ENCODE measurements at regions not wholly inside any gene's neighbourhood (a gene's known extent, or its start where the extent isn't known, plus 50 kb on each side); places are given as distances from the start of the nearest gene placed in this dataset.

DNA sequence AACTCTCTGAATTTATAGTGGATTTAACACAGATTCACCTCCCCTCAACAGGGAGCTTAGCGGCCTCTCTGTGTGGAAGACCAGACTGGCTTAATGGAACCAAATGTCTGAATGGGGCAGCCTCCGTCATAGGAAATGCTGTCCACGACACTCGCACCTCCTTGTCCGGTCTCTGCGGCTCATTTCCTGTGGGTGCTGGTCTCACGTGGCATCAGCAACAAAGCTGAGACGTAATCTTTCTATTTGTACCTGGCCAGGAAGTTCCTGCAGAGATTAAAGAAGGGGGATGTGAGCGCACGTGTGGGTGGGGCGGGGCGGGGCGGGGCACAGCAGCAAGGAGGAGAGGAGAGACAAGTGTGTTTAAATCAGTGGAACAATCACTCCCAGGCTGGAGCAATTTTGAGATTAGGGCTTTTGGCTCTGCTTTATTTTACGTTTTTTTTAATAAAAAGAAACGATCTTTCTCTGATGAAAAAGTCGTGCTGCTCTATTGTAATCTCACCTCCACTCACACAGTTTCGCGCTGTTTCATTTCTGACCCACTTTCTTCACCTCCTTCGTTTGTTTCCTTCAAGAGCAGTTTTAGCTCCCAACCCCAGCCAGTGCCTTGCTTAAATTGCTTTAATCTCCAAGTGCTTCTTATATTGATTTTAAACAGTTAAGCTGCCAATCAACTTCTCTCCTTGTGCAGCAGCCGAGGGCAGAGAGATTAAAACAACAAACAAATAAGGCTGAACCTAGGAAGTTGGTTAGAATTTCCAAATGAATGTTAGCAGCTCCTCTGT lies 132.2 kb upstream of the ASTN2 start:
- DNase-seq, result peak; percentile 6

DNA sequence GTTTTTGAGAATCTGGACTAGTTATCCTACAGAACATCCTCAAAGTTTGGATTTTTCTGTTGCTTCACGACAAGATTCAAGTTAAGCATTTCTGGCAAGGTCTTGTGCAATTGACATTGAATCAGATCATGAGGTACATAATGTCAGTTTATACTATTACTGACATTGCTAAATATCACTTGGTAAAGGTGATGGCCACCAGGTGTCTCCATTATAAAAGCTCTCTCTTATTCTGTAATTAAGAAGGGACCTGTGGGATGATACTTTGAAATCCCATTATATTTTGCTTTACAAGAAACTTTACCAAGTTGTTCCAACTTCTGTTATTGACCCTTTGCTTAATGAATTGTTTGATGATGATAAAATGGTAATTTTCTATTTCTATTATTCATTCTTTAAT lies 131.0 kb upstream of the ASTN2 start:
- DNase-seq, result no peak

DNA sequence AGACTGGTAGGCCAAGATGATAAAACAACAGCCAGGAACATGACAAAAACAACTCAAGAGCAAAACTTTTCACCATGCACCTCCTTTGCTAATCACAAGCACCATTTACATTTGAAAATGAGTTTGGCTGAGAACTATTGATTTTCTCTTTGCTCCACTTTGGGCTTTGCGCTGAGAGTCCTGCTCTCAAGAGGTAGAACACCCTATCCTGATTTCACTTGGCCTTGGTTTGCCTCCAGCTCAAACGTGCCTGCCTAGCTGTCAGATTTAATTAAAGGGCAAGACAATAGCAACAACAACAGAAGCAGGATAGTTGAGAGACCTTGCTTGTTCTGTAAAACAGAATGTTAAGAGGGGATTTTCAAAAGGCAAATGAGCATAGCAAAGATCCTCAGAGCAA lies 128.2 kb upstream of the ASTN2 start:
- DNase-seq, result no peak

DNA sequence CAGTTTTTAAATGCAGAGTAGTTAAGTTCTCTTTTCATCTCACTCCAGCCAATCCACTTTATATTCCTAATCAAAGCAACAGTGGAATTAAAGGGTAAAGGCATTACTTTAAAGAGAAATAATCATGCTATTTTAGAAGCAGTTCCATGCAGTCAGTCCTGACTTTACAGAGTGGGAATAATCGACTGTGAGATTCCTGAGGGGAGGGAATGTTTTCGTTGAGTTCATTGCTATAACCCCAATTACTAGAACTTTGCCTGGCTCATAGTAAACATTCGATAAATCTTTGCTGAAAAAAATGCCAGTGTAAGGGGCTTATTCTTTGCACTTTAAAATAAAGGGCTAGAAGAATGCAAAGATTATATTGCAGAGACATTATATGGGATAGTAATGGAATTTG lies 127.2 kb upstream of the ASTN2 start:
- no peak for DNase-seq

DNA sequence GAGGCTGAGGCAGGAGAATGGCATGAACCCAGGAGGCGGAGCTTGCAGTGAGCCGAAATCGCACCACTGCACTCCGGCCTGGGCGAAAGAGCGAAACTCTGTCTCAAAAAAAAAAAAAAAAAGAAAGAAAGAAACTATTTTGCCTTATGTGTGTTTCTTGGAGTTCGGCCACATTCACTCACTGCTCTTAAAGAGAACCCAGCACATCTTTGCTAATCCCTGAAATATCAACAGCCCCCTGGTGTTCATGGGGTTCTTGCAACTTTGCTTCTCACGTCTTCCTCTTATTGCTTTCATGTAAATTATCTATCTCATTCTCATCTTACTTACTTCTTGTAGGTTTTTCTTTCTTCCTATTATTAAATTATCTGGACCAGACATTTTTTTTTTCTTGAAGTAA lies 126.3 kb upstream of the ASTN2 start:
- no peak for DNase-seq

DNA sequence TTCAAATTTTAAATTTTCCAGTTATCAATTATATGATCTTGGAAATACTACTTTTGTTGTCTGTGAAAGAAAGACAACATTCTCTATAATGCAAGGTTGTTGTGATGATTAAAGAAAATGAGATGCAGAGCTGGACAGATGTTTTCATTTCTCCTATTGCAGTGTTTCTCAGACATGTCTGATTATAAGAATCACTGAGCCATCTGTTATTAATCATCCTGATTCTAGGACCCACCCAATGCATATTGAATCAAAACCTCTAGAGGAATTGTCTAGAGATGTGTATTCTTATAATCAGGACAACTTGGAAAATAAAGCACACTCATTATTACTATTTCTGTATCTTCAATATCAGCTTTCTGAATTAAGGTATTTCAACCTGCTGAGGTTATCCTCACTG lies 121.1 kb upstream of the ASTN2 start:
- DNase-seq, result no peak

DNA sequence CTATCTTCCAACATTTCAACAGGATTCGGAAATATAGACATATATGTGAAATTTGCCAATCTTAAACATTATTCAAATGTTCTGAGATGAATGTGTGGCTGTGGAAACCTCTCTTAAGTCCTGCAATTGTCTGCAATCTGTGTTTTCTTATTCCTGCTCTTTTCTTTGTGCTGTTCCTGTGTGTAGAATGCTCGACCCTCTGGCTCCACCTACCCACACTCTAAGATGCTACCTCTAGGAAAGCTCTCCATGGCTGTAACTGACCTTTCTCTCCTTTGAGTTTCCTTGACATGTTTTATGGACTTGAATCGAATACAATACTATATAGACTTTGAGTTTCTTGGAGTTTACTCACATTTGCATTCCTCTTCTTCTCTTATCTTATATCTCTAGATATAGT lies 120.6 kb upstream of the ASTN2 start:
- DNase-seq, result no peak

DNA sequence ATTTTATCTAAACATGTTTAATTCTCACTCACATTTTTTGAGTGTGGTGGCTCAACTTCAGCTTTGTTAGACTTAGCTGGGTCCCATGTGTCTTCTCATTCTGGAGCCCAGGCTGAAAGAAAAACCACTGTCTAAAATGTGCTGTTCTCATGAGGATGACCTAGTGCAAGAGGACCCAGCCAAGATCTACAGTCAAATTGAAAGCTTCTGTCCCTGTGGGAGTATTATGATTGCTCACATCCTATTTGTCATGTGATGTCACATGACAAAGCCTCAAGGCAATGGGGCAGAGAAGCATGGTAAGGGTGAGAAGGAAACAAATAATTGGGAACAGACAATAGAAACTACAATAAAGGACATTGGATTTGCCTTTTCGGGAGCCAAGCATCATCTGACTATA lies 113.4 kb upstream of the ASTN2 start:
- no peak for DNase-seq

DNA sequence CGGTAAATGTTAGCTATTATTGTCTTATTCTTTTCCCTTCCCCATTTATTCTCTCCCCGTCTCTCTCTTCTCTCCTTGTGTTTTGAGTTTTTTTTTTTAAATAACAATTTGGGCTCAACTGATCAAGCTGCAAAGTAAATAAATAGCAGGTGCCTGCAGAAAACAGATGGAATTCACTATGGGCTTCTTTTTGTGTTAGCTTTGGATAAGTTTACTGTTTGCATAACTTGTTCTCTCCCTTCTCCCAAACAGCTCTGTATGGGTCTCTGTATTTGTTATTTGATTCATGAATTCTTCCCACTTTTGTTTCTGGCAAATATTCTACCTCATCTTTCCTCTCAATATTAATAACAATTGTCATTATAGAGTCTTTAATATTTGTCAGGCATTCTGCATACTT lies 111.8 kb upstream of the ASTN2 start:
- DNase-seq, result no peak

DNA sequence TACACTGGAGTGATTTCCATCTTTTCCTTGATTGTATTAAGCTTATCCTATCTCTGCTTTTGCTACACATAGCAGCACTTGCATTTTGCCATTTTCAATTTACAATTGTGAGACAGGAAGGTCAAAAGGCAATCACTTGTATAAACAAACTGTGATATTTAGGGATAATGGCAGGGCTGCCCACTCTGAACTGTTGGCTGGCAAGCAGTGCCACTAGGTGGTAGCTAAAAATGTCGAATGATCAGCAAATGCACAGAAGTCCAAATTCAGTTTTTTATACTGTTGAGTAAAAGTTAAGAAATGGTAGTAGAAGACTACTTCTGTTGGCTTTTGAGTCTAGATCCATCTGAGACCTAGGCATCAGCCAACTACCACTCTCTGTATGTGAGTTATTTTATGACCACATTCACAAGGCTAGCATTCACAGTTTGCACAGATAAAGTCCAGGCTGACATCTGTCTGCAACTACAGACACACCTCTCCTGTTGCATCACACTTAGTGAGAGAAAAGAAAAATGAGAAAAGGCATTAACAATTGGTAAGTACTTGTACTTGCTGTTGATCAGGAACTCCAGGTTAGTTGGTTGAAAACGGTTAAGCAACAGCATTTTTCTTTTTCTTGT lies 108.8 kb upstream of the ASTN2 start:
- no peak for DNase-seq

DNA sequence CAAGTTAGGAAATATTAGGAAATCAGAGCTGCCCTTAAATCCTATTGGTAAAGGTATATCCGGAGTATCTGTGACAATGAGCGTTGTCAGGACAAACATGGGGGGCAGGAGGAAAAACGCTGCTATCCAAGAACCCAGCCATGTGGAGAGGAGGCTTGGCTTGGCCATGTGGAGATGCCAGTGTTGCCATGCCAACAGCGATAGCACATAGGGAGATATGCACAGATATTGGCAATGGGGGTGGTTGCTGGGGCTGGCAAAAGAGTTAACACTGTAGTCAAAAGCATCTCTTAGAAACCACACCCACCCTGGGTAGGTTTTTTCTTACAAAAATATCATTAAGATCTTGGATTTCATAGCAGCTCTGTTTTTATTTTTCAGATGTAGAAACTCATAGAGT lies 106.4 kb upstream of the ASTN2 start:
- no peak for DNase-seq

DNA sequence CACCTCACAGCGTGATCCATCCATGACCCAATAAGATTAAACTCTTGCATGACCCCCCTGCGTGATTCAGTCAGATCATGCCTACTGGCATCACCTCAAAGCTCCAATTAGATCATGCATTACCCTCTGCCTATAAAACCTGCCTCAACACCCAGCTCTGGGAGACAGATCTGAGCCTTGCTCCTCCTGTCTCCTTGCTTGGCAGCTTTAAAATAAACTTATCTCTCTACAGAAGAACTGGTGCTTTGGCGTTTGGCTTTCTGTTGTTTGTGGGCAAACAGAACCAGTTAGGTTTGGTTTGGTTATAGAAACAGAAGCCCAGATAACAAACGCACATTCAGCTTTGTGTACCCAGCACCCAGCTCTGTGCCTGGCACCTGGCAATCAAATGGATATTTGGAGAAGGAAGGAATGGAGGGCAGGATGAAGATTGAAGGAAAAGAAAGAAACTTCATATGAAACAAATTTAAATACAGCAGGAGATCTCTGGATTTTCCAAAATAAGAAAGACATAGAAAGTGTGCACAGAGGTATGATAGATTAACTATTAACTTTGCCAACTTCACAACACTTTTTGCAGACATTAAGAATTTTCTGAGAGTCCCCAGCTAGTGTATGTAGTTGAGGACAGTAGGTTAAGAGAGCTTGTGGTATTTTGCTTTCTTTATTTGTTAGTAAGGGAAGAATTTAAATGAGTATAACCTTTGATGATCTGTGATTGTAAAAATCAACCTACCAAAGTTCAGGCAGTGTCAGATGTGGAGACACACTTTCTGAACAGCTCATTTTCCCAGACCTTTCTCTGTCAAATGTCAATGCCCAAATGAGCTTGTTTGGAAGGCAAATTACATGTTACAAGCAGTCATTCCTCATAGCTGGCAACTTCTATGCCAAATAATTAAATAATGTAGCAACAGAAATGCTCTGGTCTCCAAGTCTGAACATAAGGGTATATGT lies 102.1 kb upstream of the ASTN2 start:
- no peak for DNase-seq

DNA sequence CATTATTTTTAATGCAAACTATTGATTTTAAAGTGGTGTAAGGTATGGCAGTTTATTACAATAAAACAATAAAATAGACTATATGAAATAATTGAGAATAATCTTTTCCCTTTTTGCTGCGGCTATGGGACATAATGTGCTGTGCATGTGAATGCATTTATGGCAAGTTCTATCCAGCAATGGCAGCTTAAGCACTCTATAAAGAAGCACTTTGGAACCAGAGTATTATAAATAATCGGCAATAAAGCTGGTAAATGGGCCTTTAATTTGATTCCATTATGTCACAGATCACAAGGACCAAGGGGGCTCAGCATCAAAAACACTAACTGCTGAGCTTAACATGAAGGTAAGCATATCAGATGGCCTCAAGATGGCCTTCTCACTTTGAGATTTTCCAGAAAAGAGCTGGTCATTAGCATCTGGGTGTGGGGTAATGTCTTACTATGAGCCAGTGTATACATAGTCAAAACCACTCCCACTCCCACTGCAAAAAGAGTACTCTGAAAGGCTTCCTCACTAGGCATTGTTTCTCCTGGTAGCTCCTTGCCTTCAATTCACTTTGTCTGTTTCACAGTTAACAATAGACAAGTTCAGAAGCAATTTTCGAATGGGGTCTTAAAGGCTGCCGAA lies 97.1 kb upstream of the ASTN2 start:
- no peak for DNase-seq

DNA sequence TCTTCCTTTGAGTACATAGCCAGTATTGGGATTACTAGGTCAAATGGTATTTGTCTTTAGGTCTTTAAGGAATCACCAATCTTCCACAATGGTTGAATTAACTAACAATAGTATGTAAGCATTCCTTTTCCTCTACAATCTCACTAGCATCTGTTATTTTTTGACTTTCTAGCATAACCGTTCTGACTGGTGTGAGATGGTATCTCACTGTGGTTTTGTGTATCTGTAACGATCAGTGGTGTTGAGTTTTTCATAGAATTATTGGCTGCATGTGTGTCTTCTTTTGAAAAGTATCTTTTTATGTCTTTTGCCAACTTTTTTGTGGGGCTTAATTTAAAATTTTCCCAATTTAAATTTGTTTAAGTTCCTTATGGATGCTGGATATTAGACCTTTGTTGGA lies 81.5 kb upstream of the ASTN2 start:
- no peak for DNase-seq

DNA sequence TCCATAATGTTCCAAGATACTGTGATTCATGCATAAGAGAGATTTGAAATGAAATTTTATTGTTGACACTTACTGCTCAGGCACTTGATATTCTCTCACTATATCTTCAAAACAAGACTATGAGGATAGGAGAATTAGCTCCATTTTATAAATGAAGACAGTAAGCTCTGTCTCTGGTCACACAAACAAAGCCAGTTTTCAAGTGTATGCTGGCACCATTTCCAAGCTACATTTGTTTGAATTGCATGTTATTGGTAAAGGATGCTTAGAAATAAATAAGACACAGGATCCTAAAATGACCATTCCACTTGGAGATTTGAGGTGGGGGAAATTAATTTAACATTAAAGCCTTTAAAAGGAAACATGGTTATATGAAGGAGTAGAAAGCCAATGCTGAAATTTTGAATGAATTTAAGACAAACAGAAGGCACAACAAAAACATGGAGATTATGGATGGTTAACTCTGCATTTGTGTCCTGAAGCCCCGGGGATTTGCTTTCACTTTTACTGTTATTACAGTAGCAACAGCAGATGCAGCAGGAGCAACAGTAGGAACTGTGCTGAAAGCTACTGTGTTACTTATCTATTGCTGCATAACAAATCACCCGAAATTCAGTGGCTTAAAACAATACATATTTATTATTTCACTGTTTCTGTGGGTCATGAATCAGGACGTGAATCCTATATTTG lies 79.7 kb upstream of the ASTN2 start:
- DNase-seq, result no peak

DNA sequence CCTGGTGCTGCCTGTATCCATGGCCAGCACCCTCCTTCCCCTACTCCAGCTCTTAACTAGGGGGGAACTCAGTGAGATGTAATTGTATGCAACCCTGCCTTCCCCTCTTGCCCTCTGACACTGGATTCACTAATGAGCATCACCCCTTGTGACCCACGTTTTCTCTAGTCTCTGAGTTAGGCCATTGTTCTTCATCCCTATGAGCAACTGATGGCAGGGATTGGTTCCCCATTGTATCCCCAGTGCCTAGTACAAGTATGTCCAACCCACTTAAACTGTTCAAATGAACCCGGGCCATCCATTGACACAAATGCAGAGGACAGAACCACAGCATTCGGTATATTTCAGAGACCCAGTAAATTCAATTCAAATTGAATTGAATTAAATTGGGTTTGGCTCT lies 77.6 kb upstream of the ASTN2 start:
- DNase-seq, result no peak

DNA sequence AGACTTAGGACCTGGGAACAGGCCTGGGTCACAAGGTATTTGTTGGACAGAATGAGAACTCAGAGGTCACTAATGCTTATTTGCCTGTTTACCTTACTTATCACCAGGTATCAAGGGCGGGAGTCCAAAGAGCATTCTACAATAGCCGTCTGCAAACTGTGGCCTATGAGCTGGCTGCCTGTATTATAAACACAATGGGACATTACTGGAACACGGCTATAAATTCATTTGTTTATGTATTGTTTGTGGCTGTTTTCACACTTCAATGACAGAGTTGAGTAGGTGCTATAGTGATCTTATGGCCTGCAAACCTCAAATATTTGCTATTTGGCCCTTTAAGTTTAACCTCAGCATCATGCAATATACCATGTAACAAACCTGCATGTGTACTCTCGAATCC lies 76.6 kb upstream of the ASTN2 start:
- no peak for DNase-seq

DNA sequence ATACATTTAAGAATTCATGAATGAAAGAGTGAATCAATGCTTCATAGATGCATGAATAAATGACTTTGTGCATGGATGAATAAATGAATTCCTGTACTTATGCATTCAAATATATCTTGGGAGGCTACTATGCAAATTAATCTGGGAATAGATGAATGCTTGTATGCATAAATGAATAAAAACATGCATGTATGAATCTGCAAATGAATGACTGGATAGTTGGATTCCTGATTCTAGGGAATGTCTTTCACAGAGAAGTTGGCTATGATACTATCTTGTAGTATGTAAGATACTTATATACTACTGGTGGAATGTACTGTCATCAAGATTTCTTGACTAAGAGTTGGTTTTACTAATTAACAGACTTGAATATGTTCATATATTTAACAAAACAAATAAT lies 75.3 kb upstream of the ASTN2 start:
- DNase-seq, result no peak

DNA sequence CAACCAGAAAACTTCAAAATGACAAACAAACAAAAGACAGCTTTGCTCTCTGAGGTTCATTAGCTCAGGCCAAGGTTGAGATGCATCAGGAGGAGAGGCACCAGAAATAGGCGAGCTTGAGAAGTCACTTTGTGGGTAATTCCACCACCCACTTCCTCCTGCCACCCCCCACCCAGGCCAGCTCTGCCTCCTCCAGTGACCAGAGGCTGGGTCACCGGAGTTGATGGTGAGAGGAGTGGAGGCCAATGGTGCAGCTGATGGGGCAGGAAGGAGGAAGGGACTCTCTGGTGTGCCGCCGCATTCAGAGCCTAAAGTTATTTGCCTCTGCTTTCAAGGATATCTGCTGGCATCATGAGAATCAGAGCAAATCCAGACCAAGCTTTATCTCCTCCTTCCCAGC lies 73.8 kb upstream of the ASTN2 start:
- DNase-seq, result no peak

DNA sequence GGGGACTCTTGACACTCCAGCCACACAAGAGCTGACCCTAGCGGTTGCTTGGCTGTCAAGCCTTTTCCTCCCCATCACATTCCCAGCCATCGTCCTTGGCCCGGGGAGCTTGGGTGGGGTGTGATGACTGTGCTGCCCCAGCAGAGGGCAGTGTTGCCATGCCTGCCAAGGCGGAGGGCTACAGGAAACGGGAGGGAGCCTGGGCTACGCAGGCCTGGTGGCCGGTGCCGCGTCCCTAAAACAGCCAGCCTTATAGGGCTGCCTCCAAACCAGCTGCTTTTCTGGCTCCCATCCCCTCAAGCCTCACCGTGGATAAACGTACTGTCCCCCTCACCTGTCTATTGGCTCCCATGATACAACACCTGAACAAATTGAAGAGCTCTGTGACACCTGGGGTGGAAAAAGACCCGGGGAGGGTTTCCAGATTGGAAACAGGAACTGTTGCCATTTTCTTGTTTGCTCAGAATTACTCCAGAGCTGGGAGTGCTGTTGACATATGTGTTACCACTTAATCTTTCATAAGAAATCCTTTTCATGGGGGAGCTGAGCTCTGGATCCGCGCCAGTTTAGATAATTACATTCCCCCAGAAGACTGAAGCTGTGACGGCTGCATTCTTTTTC lies 72.8 kb upstream of the ASTN2 start:
- DNase-seq, result peak; percentile 36

DNA sequence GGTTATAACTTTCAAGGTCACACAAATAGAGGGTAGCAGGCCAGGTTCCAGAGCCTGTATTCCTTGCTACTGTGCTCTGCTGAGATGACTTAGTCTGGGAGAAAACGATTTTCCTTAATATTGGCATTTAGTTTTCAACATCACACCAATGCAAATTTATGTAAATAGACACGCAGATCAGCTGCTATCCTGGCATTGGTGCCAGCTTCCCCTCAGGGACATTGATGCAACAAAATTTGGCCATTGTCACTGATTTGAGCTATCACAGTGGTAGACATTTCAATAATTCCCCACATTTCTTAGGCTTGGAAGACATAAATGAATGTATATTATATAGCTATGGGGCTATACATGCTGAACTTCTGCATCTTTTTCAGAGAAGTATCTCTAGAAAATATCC lies 71.6 kb upstream of the ASTN2 start:
- DNase-seq, result no peak

DNA sequence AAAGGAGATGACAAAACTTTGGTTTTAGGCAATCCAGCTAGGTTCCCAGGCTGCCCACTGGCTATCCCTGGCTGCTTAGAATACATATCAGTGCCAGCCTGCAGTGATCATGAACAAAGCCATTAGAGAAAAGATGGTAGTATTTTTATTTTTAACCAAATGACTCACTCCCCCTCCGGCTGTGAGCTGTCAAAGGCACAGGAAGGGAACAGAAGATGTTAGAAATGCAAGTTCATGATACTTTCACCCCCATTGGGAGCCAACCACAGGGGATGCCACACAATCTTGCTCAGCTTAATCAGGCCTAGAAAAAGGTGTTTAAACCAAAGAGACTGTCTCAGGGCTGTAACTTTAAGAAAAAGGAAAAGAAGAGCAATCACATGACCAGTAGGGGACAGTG lies 70.3 kb upstream of the ASTN2 start:
- DNase-seq, result no peak
